Left lung (tissue), 4 donors: ENCODE measurements at regions not wholly inside any gene's neighbourhood (a gene's known extent, or its start where the extent isn't known, plus 50 kb on each side); places are given as distances from the start of the nearest gene placed in this dataset.
"Not testable (repeated sequence)": the region's sequence is repeated elsewhere in the genome, so short reads cannot be mapped to it uniquely, and the experiment has no call there.

Experiments used
- ATAC-seq: fragments of 200-7000 bp; cut with Tn5 transposase; one replicate; pipeline ENCODE4 v1.9.1; 2020; ENCODE audit warnings: moderate library complexity
- DNase-seq, 4 donors: peaks; one replicate each; pipeline ENCODE4 v3.0.0-alpha.2; 2013 to 2020
- H3K27ac ChIP-seq, 2 donors: fragments of 200-600 bp; sonication (generic) in 1 of 2; one replicate each; pipeline versions ENCODE4 v1.5.0 to v1.8.0; 2020 to 2021
- H3K27me3 ChIP-seq, 2 donors: fragments of 200-600 bp; sonication (generic) in 1 of 2; one replicate each; pipeline versions ENCODE4 v1.5.0 to v1.8.0; 2020 to 2021
- H3K36me3 ChIP-seq, 2 donors: fragments of 200-600 bp; sonication (generic) in 1 of 2; one replicate each; pipeline versions ENCODE4 v1.5.0 to v1.8.0; 2020 to 2021
- H3K4me1 ChIP-seq, 2 donors: fragments of 200-600 bp; one replicate each; pipeline ENCODE4 v1.8.0; 2021
- H3K4me3 ChIP-seq, 2 donors: fragments of 200-600 bp; sonication (generic) in 1 of 2; one replicate each; pipeline versions ENCODE4 v1.5.0 to v1.8.0; 2020 to 2021; ENCODE audit warnings: mild to moderate bottlenecking in 1 of 2
- H3K9me3 ChIP-seq, 2 donors: fragments of 200-600 bp; sonication (generic) in 1 of 2; one replicate each; pipeline versions ENCODE4 v1.5.0 to v1.8.0; 2020 to 2021
- CTCF ChIP-seq, 2 donors: fragments of 200-600 bp; sonication (generic) in 1 of 2; IDR thresholded peaks; one replicate each; pipeline versions ENCODE4 v1.5.0 to v1.8.0; 2021; ENCODE audit warnings: antibody characterized with exemption in 2 of 2
- intact Hi-C, 2 donors: fragments of 100-400 bp; cut with DNase I; formaldehyde crosslinking; loops; one replicate each; pipeline versions ENCODE4 v1.11.2 to v1.14.2; 2022
- donor health status: DM: no; HTN: yes; CAD: no.
- donor health status: DM: no; HTN: no; CAD: no.

DNA sequence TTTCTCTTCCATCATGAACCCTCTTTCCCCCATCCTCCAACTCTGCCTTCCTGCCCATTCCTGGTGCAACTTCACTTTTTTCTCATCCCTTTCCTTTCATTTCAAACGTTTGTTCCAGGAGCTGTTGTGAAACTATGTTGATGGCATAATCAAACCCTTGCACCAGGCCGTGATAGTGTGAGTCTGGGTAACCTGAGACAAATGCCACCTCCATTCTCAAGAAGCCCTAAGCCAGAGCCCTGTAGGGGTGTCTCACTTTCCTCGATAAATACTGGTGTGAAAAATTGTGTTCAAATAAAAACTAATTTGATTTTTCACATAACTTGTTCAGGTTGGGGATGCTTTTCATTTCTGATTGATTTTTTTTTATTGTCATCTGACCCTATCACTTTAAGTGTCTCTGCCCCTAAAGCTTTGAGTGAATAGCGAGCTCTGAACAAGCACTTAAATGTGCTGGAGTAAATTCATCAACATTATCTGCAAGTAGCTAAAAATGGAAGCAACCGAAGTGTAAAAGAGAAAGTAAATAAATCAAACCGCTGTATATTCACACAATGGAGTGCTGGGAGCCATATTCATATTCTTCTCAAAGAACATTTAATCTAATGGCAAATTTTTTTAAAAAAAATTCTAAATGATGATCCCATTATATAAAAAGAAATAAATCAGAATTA is 303.1 kb upstream of the CDYL start:
- intact Hi-C loops, result no loop called here
- Histone ChIP-seq H3K9me3 (peaks cover 0 to 32% of the 10 kb centered on the region in 2 donors), H3K4me1 (no peaks in the 10 kb centered on the region), H3K4me3 (no peak overlapping the region), H3K27me3 (no peaks in the 10 kb centered on the region), H3K36me3 (no peaks in the 10 kb centered on the region), H3K27ac (no peak overlapping the region)
- DNase-seq (no peak), ATAC-seq (no peak)
- TF ChIP-seq CTCF (IDR thresholded peaks at IDR 0.05), result no peak

GRCh38 chr6:4472222-4472621 is 304.0 kb upstream of the CDYL start:
- H3K4me1 ChIP-seq, result no peaks in the 10 kb centered on the region
- no peak for DNase-seq
- no peak overlapping the region for H3K27ac ChIP-seq
- peaks cover 0 to 32% of the 10 kb centered on the region in 2 donors for H3K9me3 ChIP-seq
- H3K27me3 ChIP-seq, result no peaks in the 10 kb centered on the region
- no peak overlapping the region for H3K4me3 ChIP-seq
- H3K36me3 ChIP-seq, result no peaks in the 10 kb centered on the region
- no peak for TF ChIP-seq CTCF (IDR thresholded peaks at IDR 0.05)
- intact Hi-C loops, result no loop called here
- no peak for ATAC-seq

DNA sequence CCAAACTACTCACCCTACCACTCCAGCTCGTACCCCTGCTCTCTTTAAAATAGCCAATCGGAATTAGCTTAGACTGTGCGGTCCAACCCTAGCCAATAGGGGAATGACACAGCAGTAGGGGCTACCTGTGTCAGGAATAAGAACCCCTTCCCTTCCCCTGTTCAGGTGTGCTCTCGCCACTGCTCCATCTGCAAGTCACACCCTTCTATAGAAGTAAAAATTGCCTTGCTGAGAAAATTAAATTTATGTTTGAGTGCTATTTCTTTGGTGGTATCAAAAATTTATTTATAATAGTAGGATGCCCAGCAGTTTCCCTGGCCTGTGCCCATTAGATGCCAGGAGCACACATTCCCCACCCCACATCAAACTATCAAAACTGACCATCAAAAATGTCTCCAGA is 304.7 kb upstream of the CDYL start:
- H3K27ac ChIP-seq, H3K4me3 ChIP-seq, intact Hi-C loops, DNase-seq, ATAC-seq, H3K27me3 ChIP-seq, H3K36me3 ChIP-seq, H3K4me1 ChIP-seq: not testable (repeated sequence)
- peaks cover 0 to 32% of the 10 kb centered on the region in 2 donors for H3K9me3 ChIP-seq

DNA sequence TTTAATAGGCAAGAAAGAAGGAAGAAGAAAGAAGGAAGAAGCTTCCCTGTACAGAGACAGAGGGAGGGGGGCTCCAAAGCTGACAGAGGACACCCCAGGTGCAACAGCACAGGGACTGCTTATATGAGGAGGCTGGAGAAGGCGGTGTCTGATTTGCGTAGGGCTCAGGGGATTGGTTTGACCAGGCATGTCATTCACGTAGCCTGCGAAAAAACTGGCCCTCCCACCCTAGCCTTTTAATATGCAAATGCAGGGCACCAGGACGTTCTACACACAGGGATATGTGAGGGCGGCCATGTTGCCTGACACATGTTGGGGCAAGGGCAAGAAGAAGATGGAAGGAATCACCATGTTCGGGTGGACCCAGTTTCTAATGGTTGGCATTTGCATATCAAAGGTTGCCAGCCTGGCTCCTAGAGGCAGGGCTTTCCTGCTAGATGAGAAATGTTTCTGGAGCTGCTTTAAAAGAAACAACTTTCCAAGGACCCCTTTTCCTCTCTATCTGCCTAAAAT is 305.4 kb upstream of the CDYL start:
- DNase-seq (no peak), ATAC-seq (no peak)
- Histone ChIP-seq H3K36me3 (no peaks in the 10 kb centered on the region), H3K4me3 (no peak overlapping the region), H3K9me3 (peaks cover 0 to 32% of the 10 kb centered on the region in 2 donors), H3K27ac (no peak overlapping the region), H3K27me3 (no peaks in the 10 kb centered on the region), H3K4me1 (no peaks in the 10 kb centered on the region)
- intact Hi-C loops, result no loop called here
- no peak for TF ChIP-seq CTCF (IDR thresholded peaks at IDR 0.05)

GRCh38 chr6:4466769-4467480 is 309.3 kb upstream of the CDYL start:
- Histone ChIP-seq H3K9me3 (peaks cover 0 to 21% of the 10 kb centered on the region in 2 donors), H3K4me3 (no peak overlapping the region), H3K27me3 (no peaks in the 10 kb centered on the region), H3K4me1 (no peaks in the 10 kb centered on the region), H3K36me3 (no peaks in the 10 kb centered on the region), H3K27ac (no peak overlapping the region)
- ATAC-seq (no peak), DNase-seq (no peak)
- intact Hi-C loops, result no loop called here
- no peak for TF ChIP-seq CTCF (IDR thresholded peaks at IDR 0.05)
